T follicular helper cell (primary cell): ENCODE measurements at regions not wholly inside any gene's neighbourhood (a gene's known extent, or its start where the extent isn't known, plus 50 kb on each side); places are given as distances from the start of the nearest gene placed in this dataset.
"Not testable (repeated sequence)": the region's sequence is repeated elsewhere in the genome, so short reads cannot be mapped to it uniquely, and the experiment has no call there.

Experiments used
- DNase-seq: peaks from one replicate; pipeline ENCODE4 v3.0.0-alpha.2; 2020; ENCODE audit warnings: low read depth

DNA sequence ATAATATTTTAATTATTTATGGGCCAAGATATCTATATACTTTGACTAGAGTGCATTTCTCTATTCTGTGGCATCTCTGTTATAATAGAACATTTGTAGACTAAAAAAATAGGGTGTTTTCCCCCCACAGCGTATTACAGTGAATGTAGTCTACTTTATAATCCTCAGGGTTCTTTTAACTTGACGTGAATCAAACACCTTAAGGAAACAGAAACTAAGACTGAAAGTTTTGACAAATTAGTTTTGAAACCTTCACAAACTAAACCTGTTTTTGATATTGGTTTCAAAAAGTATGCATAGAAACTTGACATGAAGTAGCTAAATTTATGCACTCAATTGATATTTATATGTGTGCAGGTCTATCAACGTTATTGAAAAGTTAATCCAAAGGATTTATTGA, 1963.1 kb upstream of the TENM3 start:
- DNase-seq, result no peak

DNA sequence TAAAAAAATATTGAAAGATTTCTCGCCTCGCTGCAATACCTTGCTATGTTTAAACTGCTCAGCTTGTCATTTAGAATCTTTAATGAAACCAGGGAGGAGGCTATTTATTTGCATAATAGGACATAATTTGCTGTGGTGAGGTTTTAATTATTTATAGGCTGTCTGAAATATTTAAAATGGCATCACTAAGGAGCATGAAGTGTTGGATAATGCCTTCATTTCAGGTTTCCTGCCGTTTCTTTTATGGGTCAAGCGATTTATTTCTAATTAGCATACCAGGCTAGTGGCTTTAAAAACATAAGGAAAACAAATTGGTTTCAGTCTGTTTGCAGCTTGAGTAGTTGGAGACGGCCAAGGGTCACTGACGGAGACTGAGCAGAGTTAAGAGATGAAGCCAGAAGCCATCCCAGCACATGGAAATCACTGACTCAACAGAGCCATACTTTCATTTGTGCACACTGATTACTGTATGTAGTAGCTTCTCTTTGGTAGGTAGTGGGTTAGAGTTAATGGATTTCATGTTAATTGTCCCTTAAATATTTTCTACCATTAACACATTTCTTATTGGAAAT, 1962.4 kb upstream of the TENM3 start:
- no peak for DNase-seq

DNA sequence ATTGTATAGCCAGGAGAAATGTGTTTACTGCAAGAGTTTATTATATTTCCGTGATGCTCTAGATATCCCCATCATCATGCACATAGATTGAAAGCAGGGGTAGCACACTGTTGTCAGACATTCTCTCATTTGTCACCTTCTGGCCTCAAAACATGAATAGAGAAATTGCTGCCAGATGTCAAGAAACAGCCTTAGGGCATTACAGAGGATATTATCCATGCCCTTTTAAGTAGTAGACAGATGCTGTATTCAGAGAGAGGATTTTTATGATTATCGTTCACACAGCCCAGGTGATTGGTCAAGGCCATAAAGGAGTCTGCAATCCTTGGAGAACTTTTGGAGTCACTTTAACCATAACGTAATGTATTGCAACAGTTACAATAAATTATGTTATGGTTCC, 1961.5 kb upstream of the TENM3 start:
- no peak for DNase-seq

DNA sequence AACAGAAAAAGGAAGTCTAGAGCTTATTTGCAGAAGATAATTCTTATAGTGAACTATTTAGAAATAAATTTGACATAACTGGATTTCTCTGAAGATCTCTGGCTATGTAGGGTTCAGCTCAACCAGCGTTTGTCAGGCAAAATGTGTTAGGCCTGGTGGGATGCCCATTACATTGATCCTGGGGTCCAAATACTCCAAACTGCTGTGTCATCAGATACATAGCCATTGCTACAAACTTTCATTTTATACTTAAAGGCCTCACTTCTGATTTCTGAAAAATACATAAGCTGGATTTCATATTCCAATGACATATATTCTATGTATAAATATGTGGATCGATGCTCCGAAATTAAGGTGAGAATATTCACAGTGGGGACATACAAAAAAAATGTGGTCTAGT, 1958.9 kb upstream of the TENM3 start:
- no peak for DNase-seq

DNA sequence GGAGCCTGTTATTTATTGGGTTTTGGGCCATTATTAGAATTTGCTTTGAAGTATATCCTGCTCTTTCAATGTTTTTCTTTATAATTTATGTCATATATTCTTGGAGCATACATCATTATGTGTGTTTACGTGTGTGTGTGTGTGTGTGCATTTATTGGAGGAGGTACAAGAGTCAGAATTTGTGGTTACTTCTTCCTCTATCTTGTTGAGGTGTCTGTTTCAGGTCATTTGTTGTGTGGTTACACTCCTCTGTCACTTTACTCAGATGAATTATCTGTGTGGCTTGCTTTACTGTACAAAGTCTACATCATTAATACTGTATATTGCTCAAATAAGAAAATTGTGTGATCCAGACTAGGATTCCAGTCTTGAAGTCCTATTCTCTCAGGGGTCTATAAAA, 1957.4 kb upstream of the TENM3 start:
- no peak for DNase-seq

DNA sequence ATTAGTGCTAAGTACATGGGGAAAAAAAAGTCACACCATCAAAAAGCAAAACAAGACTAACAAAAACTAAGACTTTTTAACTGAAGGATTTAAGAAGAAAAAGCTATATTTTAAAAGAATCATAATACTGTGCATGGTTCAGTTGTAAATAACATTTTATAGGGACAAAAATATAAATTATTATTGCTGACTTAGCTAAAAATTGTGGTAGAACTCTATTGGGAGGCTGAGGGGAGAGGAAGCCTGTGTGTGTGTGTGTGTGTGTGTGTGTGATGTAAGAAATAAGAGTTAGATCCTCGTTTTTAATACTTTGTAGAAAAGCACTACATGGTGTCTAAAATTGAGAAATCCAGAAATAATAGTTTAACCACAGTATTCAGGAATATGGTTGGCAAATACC, 1950.9 kb upstream of the TENM3 start:
- DNase-seq, result no peak

DNA sequence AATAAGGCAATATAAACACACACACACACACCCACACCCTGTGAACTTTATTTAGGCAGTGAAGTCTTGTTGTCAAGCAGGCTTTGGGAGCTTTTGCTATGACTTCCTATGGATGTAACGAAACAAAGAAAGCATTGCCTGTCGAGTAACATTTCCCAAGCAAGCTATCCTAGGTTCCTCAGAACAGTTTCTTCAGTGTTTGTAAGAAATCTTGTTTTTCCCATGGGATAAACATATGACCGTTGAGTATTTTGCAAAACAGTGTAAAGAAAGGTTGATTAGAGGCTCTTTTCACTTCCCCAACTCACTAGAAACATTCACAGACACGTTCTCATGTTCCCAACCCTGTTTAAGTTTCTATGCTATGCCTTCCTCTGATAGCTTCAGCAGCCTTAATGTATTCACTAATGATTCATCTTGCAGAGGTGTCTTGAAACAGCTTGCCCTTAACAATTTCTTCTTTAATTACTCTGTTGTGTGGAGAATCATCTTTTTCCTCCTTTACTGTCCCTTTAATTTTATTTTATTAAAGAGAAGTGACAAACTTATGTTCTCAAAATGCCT, 1947.1 kb upstream of the TENM3 start:
- no peak for DNase-seq

DNA sequence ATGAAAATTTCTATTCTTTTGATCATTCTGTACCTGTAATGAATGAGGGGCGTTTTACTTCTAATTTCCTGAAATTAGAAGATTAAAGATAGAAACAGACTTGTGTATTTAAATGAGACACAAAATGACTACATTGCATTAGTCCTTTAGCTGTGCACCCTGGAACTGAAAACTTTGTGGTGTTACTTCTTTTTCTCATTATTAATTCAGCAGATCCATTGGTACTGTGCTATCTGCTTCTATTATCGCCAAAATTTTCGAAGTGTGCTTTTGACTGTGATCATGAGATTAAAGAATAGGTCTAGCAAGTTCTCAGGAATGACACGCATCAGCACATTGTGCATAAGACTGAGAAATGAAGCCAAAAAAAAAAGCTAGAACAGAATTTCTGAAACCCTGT, 1938.9 kb upstream of the TENM3 start:
- DNase-seq, result no peak

DNA sequence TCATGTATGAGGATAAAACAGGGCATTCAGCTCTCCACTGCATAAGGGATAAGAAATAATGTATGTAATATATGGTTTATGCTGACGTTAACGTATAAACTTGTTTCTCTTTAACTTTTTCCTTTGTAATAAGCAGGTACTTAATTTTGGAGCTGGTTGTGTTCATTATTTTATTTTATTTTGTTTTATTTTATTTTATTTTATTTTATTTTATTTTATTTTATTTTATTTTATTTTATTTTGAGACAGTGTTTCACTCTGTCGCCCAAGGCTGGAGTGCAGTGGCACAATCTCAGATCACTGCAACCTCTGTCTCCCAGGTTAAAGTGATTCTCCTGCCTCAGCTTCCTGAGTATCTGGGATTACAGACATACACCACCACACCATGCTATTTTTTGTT, 1932.6 kb upstream of the TENM3 start:
- DNase-seq, result no peak

DNA sequence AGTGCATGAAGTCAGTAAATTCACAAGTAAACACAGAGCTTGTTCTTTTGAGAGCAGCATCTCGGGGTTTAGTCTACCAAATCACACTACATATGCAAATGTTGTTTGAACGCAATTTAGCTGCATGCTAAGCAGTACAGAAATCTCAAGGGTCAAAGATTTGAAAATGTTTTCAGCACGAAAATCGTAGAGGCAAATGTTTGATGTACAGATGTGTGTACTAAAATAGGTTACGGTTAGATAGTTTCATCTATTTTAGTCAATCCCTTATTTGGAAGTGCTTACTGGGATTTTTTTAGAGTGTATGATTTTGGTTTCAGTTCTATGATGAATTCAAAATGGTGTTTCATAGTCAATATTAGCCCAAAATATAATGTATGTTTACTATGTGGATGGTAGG, 1928.2 kb upstream of the TENM3 start:
- no peak for DNase-seq

DNA sequence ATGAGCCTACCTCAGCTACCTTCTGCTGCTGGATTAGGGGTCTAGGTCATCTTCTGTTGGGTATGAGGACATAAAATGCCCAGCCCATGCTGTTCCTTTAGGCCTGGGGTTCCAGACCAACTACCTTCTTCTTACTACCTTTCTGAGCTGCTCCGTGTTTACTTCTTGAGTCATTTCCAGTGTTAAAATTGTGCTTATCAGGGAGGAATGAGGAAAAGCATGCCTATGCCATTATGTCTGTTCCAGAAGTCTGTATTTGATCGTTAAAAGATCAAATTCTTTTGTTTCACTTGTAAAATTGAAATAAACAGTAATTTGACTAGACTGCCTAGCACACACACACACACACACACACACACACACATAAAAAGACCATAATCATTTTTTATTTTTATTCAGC, 1912.7 kb upstream of the TENM3 start:
- DNase-seq, result no peak

DNA sequence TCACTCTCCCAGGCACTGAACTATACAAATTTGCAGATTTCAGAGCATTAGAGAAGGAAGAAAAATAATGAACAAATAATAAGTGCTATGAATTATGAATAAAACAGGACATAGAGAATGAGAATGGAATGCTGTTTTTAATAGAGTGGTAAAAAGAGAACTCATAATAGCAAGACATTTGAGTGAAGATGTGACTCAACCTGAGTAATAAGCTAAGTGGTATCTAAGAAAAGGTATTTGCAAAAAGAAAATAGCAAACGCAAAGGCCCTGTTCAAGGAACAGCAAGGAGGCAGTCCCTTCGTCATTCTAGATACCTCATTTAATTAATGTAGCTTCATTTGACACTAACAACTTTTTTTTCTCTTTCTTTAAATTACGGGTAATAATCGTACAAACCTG, 1910.0 kb upstream of the TENM3 start:
- no peak for DNase-seq

DNA sequence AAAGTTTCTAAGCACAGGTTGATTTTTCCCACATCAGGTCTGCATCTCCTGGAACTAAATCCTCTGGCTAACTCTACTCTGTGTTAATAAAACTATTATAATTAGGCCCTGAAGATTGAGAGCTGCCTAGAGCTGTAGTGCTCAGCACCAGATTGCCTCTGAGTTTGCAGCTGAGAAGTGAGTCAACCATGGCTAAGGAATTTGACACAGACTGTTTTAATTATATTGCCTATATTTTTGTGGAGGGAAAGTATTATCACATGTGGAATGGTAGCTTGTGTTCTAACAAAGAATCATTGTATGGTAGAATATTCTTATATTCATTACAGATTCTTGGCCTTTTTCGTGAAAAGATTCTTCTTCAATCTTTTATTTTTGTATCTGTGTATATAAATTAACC, 1907.6 kb upstream of the TENM3 start:
- DNase-seq, result no peak

DNA sequence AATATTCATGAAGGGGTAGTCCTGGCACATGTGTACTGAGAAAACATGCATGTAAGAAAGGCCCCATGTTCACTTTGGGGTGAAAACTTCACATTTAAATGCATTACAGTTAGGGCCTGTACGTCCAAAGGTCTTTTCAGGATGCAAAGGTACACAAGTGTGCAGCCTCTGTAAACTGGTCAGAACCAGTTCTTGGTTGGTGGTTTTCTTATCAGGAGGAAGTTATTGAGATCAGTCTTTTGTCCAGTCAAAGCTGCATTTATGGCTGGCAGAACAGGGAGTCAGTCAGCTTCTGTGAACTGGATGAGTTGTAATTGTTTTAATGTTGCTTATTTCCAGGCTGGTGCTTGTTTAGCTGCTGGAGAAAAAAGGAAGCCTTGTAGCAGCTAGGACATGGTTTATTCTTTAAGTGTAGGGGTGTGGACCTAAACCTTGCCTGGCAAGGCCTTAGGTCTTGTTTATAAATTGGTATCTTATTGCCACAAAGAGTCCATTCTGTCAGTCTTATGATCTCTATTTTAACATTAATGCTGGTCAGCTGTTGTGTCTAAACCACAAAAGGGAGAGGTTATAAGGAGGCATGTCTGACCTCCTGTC, 1906.6 kb upstream of the TENM3 start:
- no peak for DNase-seq

DNA sequence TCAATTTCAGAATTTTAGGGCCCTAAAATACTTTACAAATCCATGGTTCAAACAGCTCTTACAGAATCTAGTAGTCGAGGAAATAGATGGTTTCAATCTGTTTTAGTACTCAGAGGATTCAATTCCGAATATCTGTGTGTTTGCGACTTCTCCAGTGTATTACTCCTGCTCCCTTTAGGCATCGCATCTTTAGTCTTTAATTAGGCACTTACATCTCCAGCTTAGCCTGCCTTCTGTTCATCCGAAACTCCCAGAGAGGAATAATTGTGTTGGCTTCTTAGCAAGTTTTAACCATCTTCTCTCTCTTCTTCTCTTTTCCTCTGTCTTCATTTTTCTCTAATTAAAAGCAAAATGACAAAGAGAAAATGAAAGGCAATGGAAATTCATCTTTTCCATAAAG, 1901.3 kb upstream of the TENM3 start:
- DNase-seq, result no peak

DNA sequence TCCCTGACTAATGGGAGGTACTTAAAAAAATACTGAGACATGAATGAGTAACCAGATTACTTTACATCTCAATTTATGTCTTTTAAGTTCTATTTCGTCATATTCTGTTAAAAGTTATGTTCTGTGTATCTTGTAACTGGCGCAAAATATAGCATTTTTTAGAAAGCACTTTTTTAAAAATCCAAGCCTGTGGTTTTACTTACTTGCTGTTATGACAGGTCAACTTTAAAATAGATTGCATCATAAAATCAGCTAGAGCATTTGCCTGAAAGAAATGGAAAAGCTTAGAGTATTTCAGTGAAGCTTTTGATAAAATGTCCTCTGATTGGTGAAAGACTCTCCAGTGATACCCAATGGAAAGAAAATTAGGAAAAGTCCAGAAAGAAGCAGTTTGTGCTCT, 1892.3 kb upstream of the TENM3 start:
- DNase-seq, result no peak

DNA sequence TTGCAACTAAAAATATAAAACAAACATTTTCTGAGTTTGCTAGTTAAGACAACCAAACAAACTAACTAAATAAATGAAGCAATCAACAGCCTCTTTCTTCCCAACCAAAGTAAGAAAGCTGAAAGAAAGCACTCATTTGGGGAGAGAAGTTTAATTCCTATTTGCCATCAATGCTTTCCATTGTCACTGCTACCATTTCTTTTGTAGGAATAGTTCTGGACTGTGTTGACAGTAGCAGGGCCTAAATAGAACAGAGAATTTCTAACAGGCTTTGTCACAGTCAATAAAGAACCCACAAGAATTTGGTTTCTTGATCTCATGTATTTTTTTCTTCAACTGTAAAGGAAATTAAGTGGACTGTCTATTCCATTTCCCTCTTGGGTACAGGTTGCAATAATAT, 1886.4 kb upstream of the TENM3 start:
- no peak for DNase-seq

DNA sequence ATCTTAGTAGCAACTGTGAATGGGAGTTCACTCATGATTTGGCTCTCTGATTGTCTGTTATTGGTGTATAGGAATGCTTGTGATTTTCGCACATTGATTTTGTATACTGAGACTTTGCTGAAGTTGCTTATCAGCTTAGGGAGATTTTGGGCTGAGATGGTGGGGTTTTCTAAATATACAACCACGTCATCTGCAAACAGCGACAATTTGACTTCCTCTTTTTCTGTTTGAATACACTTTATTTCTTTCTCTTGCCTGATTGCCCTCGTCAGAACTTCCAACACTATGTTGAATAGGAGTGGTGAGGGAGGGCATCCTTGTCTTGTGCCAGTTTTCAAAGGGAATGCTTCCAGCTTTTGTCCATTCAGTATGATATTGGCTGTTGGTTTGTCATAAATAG, 1883.1 kb upstream of the TENM3 start:
- DNase-seq, result not testable (repeated sequence)

DNA sequence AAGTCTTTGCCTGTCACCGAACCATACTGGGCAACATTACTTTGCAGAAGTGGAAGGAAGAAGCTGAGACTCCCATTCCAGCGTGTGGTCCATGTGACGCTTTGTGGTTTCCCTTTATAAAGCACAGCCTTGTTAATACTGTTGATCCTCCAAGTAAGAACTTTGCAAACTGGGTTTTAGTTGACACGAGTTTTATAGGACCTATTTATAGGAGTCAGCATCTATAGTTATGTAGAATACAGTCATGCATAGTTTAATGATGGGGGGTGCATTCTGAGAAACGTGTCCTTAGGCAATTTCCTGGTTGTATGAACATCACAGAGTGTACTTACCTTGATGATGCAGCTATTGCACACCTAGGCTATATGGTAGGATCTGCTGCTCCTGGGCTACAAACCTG, 1879.4 kb upstream of the TENM3 start:
- DNase-seq, result no peak

DNA sequence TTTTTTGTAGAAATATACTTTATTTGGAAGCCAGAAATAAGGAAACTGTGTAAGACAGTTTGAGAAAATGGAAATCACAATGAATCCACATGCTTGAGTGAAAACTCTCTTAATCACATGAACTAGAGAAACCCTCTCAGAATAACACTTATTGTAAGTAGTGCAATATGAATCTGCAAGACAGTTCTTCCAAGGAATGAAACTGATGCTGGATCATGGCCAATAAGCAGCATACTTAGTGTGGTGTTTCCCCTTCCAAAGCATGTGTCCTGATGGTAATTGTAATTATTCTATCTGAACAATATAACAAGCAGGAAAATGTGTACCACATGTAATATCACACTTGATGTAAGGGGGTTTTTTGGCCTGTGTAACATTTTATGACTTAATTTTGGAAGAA, 1870.5 kb upstream of the TENM3 start:
- DNase-seq, result no peak

DNA sequence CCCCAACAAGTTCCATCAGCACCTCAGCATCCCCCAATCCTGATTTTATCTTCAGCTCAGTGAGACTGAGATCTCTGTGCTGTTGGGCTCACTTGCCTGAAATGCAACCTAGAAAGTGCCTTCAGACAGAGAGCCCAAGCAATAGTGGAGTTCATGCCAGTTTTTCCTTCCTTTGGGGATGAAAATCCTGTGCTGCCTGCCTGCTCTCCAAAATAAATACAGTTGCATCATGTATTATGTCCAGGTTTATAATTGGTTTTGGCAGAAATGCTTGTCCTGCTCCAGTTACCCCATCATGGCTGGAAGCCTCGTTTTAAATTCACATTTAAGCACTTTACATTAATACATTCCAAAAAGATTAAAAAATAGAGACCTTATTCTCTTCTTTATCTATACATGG, 1865.5 kb upstream of the TENM3 start:
- no peak for DNase-seq

DNA sequence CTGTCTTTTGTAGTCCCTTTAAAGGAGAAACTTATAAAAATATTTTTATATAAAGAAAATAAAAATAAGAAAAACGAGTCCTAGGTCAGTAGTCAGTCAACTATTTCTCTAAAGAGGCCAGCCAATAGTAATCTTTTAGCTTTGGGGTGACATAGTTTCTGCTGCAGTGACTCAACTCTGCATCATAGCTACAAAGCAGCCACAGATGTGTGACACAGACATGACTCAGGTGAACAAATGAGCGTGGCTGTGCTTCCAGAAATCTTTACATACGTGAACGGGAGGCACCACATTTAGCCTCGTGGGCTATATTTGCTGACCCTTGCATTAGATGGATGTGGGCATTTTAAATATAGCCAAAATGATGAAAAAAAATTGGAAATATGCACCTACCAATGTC, 1862.5 kb upstream of the TENM3 start:
- DNase-seq, result no peak

DNA sequence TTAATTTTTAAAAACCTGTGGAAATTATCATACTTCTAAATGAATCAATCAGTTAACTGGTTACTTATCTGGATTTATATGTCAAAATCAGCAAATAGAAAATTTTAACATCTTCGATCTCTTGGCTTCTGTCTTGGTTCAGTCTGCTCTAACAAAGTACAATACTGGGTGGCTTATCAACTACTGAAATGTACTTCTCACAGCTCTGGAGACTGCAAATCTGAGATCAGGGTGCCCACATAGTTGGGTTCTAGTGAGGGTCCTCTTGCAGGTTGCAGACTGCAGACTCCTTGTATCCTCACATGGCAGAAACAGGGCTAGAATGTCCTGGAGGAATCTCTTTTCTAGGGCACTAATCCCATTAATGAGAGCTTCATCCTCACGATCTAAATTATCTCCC, 1851.6 kb upstream of the TENM3 start:
- DNase-seq, result no peak

DNA sequence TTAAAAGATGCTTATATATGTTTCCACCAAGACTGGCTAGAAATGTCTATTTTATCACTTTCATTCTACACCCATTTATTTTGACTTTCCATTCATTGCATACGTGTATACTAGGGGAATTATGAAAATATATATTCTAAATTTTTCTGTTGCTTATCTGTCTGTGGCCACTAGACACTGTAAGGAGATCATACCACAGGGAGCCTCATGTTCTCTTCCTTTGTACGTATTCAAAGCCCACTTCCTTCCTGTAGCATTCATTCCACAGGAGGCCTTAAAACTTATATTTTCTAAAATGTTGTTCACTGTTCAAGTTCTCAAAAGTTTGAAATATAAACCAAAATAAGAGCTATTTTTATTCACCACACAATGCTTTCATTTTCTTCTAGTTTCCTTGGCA, 1848.9 kb upstream of the TENM3 start:
- DNase-seq, result no peak
